Activated CD4-positive, alpha-beta memory T cell treated with anti-CD3 and anti-CD28 coated beads, Interleukin-2, amount 10 ng/mL, durations not matched to agents 7 days and 5 days (primary cell): ENCODE measurements at regions not wholly inside any gene's neighbourhood (a gene's known extent, or its start where the extent isn't known, plus 50 kb on each side); places are given as distances from the start of the nearest gene placed in this dataset.
"Not testable (repeated sequence)": the region's sequence is repeated elsewhere in the genome, so short reads cannot be mapped to it uniquely, and the experiment has no call there.

Experiments
- CTCF ChIA-PET: fragments of 350-600 bp; sonication (Branson Sonifier 250); formaldehyde crosslinking; loops from one replicate; lab custom pipeline; 2021; ENCODE audit warnings: antibody characterized with exemption, inconsistent platforms; lab: Charles Lee
- POLR2A ChIA-PET: fragments of 350-600 bp; sonication (Branson Sonifier 250); formaldehyde crosslinking; loops from one replicate; lab custom pipeline; 2021; ENCODE audit warnings: antibody characterized with exemption; lab: Charles Lee
- DNase-seq: peaks from one replicate; pipeline ENCODE4 v3.0.0-alpha.2; 2020
- H3K27ac Mint-ChIP-seq: one replicate; pipeline ENCODE4 v1.8.0; 2021; ENCODE audit warnings: mild to moderate bottlenecking, mixed read lengths
- H3K27me3 Mint-ChIP-seq: one replicate; pipeline ENCODE4 v1.8.0; 2021; ENCODE audit warnings: mixed read lengths
- H3K36me3 Mint-ChIP-seq: one replicate; pipeline ENCODE4 v1.8.0; 2021; ENCODE audit warnings: low read depth, mixed read lengths
- H3K4me1 Mint-ChIP-seq: one replicate; pipeline ENCODE4 v1.8.0; 2021; ENCODE audit warnings: mixed read lengths
- H3K4me3 Mint-ChIP-seq: one replicate; pipeline ENCODE4 v1.8.0; 2021; ENCODE audit warnings: mild to moderate bottlenecking, mixed read lengths
- H3K9me3 Mint-ChIP-seq: one replicate; pipeline ENCODE4 v1.8.0; 2021; ENCODE audit warnings: mixed read lengths

- DNase-seq: no peak
- POLR2A ChIA-PET: no interaction called here
- no peaks in the 10 kb centered on the region for H3K27me3 Mint-ChIP-seq
- no peaks in the 10 kb centered on the region for H3K4me1 Mint-ChIP-seq
- no peaks in the 10 kb centered on the region for H3K36me3 Mint-ChIP-seq
- no peaks in the 10 kb centered on the region for H3K9me3 Mint-ChIP-seq
- no peak overlapping the region for H3K27ac Mint-ChIP-seq
- CTCF ChIA-PET: no interaction called here
- no peak overlapping the region for H3K4me3 Mint-ChIP-seq
These were observed 118.7 kb downstream of the BEND2 start for GRCh38 chrX:18102006-18102405.

- CTCF ChIA-PET: no interaction called here
- H3K4me1 Mint-ChIP-seq: no peaks in the 10 kb centered on the region
- POLR2A ChIA-PET: no interaction called here
- no peaks in the 10 kb centered on the region for H3K27me3 Mint-ChIP-seq
- no peaks in the 10 kb centered on the region for H3K9me3 Mint-ChIP-seq
- no peak overlapping the region for H3K27ac Mint-ChIP-seq
- H3K36me3 Mint-ChIP-seq: no peaks in the 10 kb centered on the region
- no peak overlapping the region for H3K4me3 Mint-ChIP-seq
- DNase-seq: no peak
These were observed 119.6 kb downstream of the BEND2 start for GRCh38 chrX:18101087-18101486.

GRCh38 chrX:18099745-18100144 lies 120.9 kb downstream of the BEND2 start:
- CTCF ChIA-PET: no interaction called here
- no peak overlapping the region for H3K27ac Mint-ChIP-seq
- no peaks in the 10 kb centered on the region for H3K4me1 Mint-ChIP-seq
- no peak for DNase-seq
- POLR2A ChIA-PET: no interaction called here
- H3K36me3 Mint-ChIP-seq: no peaks in the 10 kb centered on the region
- H3K9me3 Mint-ChIP-seq: no peaks in the 10 kb centered on the region
- no peaks in the 10 kb centered on the region for H3K27me3 Mint-ChIP-seq
- H3K4me3 Mint-ChIP-seq: no peak overlapping the region

DNA sequence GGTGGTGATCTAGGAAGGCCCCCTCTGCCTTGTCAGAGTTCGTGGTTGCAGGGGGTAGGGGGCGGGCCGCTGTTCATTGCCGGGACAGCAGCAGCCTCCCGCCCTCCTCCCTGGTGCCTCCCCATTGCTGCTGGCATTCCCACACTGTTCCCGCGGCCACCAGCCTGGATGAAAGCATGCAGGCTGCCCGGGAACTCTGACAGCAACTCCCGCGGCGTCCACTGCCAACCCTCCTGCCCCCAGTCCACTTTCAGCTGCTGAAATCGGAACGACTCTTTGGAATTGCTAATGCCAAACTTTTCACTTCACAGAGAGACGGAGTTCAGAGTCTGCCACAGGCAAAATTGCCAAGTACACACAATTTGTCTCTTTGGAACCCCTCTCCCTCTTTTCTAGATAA lies 121.9 kb downstream of the BEND2 start:
- no peaks in the 10 kb centered on the region for H3K9me3 Mint-ChIP-seq
- no peaks in the 10 kb centered on the region for H3K4me1 Mint-ChIP-seq
- no peak for DNase-seq
- H3K36me3 Mint-ChIP-seq: no peaks in the 10 kb centered on the region
- ChIA-PET CTCF (no interaction called here), POLR2A (no interaction called here)
- no peaks in the 10 kb centered on the region for H3K27me3 Mint-ChIP-seq
- no peak overlapping the region for H3K27ac Mint-ChIP-seq
- no peak overlapping the region for H3K4me3 Mint-ChIP-seq

GRCh38 chrX:18076434-18076833 lies 144.3 kb downstream of the BEND2 start:
- Mint-ChIP-seq H3K36me3 (no peaks in the 10 kb centered on the region), H3K27ac (no peak overlapping the region), H3K4me3 (no peak overlapping the region), H3K9me3 (no peaks in the 10 kb centered on the region), H3K27me3 (no peaks in the 10 kb centered on the region), H3K4me1 (no peaks in the 10 kb centered on the region)
- no peak for DNase-seq
- ChIA-PET CTCF (no interaction called here), POLR2A (no interaction called here)

DNA sequence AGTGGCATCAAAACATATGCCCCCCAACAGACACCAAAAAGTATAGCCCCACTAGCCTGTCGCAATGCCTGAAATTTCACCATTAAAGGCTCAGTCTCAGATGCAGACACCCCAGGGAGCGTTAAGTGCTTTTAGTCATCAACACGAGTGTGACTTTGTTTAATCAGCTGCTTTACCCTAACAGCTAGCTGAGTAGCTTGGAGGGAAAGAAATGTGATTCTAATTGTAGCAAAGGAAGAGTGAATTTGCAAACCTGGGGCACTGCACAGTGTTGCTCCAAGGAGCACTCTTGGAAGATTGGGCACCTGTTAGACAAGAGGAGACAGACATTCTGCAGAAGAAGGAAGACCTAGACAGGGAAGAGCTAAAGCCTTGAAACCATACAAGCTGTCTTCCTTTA lies 145.1 kb downstream of the BEND2 start:
- H3K4me1 Mint-ChIP-seq: no peaks in the 10 kb centered on the region
- CTCF ChIA-PET: no interaction called here
- POLR2A ChIA-PET: no interaction called here
- no peak for DNase-seq
- H3K4me3 Mint-ChIP-seq: no peak overlapping the region
- H3K9me3 Mint-ChIP-seq: no peaks in the 10 kb centered on the region
- no peaks in the 10 kb centered on the region for H3K27me3 Mint-ChIP-seq
- no peaks in the 10 kb centered on the region for H3K36me3 Mint-ChIP-seq
- no peak overlapping the region for H3K27ac Mint-ChIP-seq

GRCh38 chrX:18068045-18068444 lies 152.6 kb downstream of the BEND2 start:
- H3K9me3 Mint-ChIP-seq, H3K27ac Mint-ChIP-seq, H3K4me1 Mint-ChIP-seq, H3K36me3 Mint-ChIP-seq, POLR2A ChIA-PET, H3K27me3 Mint-ChIP-seq, H3K4me3 Mint-ChIP-seq, DNase-seq, CTCF ChIA-PET: not testable (repeated sequence)

- no peak overlapping the region for H3K27ac Mint-ChIP-seq
- no peak overlapping the region for H3K4me3 Mint-ChIP-seq
- ChIA-PET CTCF (no interaction called here), POLR2A (no interaction called here)
- no peaks in the 10 kb centered on the region for H3K36me3 Mint-ChIP-seq
- no peaks in the 10 kb centered on the region for H3K4me1 Mint-ChIP-seq
- H3K27me3 Mint-ChIP-seq: peaks cover 2% of the 10 kb centered on the region
- H3K9me3 Mint-ChIP-seq: no peaks in the 10 kb centered on the region
- DNase-seq: no peak
These were observed 154.7 kb downstream of the BEND2 start for GRCh38 chrX:18065956-18066355.

- CTCF ChIA-PET: no interaction called here
- H3K4me1 Mint-ChIP-seq: no peaks in the 10 kb centered on the region
- H3K27me3 Mint-ChIP-seq: no peaks in the 10 kb centered on the region
These were observed 169.0 kb downstream of the BEND2 start for GRCh38 chrX:18051690-18052089.

GRCh38 chrX:18047491-18047890 lies 173.2 kb downstream of the BEND2 start:
- ChIA-PET CTCF (no interaction called here), POLR2A (no interaction called here)
- no peak overlapping the region for H3K27ac Mint-ChIP-seq

More at GRCh38 chrX:18051690-18052089, 169.0 kb downstream of the BEND2 start:
- Mint-ChIP-seq H3K9me3 (no peaks in the 10 kb centered on the region), H3K36me3 (no peaks in the 10 kb centered on the region), H3K27ac (no peak overlapping the region), H3K4me3 (no peak overlapping the region)
- POLR2A ChIA-PET: no interaction called here
- no peak for DNase-seq

DNA sequence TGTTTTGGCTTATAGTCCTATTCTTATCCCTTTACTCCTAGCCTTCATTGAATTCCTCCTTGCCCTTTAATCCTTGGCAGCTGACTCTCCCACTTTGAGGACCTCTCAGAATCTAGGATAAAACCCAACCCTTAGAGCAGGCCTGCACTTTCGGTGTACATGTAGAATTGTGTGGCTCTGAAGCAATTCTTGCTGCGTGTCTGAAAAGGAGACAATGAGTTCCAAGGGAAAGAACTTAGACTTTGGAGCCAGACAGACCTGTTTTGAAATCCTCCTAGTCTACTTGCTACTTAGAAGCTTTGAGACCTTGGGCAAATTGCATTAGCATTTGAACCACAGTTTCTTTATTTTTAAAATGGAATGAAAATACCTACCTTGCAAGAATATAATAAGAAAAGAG lies 175.2 kb downstream of the BEND2 start:
- no peaks in the 10 kb centered on the region for H3K4me1 Mint-ChIP-seq
- ChIA-PET POLR2A (no interaction called here), CTCF (no interaction called here)
- H3K36me3 Mint-ChIP-seq: no peaks in the 10 kb centered on the region
- no peak overlapping the region for H3K4me3 Mint-ChIP-seq
- no peaks in the 10 kb centered on the region for H3K9me3 Mint-ChIP-seq
- H3K27ac Mint-ChIP-seq: no peak overlapping the region
- H3K27me3 Mint-ChIP-seq: no peaks in the 10 kb centered on the region
- DNase-seq: no peak

More at GRCh38 chrX:18047491-18047890, 173.2 kb downstream of the BEND2 start:
- Mint-ChIP-seq H3K4me1 (no peaks in the 10 kb centered on the region), H3K4me3 (no peak overlapping the region), H3K36me3 (no peaks in the 10 kb centered on the region), H3K27me3 (no peaks in the 10 kb centered on the region), H3K9me3 (no peaks in the 10 kb centered on the region)
- no peak for DNase-seq

GRCh38 chrX:18042776-18043175 lies 177.9 kb downstream of the BEND2 start:
- Mint-ChIP-seq H3K4me3 (no peak overlapping the region), H3K27ac (no peak overlapping the region), H3K27me3 (no peaks in the 10 kb centered on the region), H3K4me1 (no peaks in the 10 kb centered on the region), H3K9me3 (no peaks in the 10 kb centered on the region), H3K36me3 (no peaks in the 10 kb centered on the region)
- CTCF ChIA-PET: no interaction called here
- POLR2A ChIA-PET: no interaction called here
- DNase-seq: no peak

GRCh38 chrX:18041656-18042055 lies 179.0 kb downstream of the BEND2 start:
- H3K36me3 Mint-ChIP-seq: no peaks in the 10 kb centered on the region
- no peak overlapping the region for H3K27ac Mint-ChIP-seq
- no peak for DNase-seq
- no peaks in the 10 kb centered on the region for H3K4me1 Mint-ChIP-seq
- H3K4me3 Mint-ChIP-seq: no peak overlapping the region
- CTCF ChIA-PET: no interaction called here
- POLR2A ChIA-PET: no interaction called here
- H3K9me3 Mint-ChIP-seq: no peaks in the 10 kb centered on the region
- no peaks in the 10 kb centered on the region for H3K27me3 Mint-ChIP-seq

DNA sequence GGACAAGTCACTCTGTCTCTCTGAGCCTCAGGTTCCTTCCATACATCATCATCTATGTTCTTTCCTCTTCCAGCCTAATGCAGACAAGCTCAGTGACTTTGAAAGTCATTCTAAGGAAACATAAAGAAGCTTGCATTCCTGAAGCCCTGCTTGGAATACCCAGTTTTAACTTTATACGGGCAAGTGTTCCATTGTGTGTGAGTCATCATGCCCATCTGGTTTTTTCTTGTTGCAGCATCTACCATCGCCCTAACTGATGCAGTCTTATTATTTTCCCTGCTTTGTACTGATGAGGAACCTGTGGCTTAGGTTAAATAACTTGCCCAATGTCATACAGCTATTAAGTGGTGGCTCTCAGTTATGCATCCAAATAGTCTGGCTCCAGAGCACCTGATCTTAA lies 177.9 kb upstream of the RAI2 start:
- POLR2A ChIA-PET: no interaction called here
- Mint-ChIP-seq H3K36me3 (no peaks in the 10 kb centered on the region), H3K27me3 (no peaks in the 10 kb centered on the region), H3K4me3 (no peak overlapping the region), H3K27ac (no peak overlapping the region), H3K9me3 (no peaks in the 10 kb centered on the region), H3K4me1 (no peaks in the 10 kb centered on the region)
- no peak for DNase-seq
- CTCF ChIA-PET: no interaction called here

DNA sequence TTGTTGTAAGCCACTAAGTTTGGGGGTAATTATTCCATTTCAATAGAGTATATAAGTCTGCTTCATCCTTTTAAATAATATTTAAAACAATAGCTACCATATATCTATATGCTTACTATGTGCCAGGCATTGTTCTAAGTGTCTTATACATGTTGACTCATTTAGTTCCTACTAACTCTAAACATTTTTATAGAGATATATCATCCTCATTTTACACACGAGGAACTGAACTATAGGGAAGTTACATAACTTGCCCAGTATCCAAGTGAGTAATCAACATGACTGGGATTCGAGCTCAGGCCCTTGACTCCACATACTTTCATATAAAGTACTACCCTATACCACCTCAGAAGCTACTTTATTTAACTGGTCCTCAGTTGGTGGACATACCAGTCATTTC lies 175.3 kb upstream of the RAI2 start:
- Mint-ChIP-seq H3K27ac (no peak overlapping the region), H3K4me3 (no peak overlapping the region), H3K27me3 (no peaks in the 10 kb centered on the region), H3K36me3 (no peaks in the 10 kb centered on the region), H3K4me1 (no peaks in the 10 kb centered on the region), H3K9me3 (no peaks in the 10 kb centered on the region)
- ChIA-PET CTCF (no interaction called here), POLR2A (no interaction called here)
- no peak for DNase-seq
